EH (cell line): ENCODE measurements at regions not wholly inside any gene's neighbourhood (a gene's known extent, or its start where the extent isn't known, plus 50 kb on each side); places are given as distances from the start of the nearest gene placed in this dataset.
"Not testable (repeated sequence)": the region's sequence is repeated elsewhere in the genome, so short reads cannot be mapped to it uniquely, and the experiment has no call there.

Source experiments
- DNase-seq: peaks from one replicate; pipeline ENCODE4 v3.0.0-alpha.2; 2015; ENCODE audit warnings: low read depth

- no peak for DNase-seq
These were observed 352.5 kb downstream of the NPIPA8 start for GRCh38 chr16:17983847-17984639.

- no peak for DNase-seq
These were observed 353.4 kb downstream of the NPIPA8 start for GRCh38 chr16:17983114-17983513.

- DNase-seq: no peak
These were observed 359.3 kb downstream of the NPIPA8 start for GRCh38 chr16:17977260-17977659.

GRCh38 chr16:17972460-17972943, 364.0 kb downstream of the NPIPA8 start:
- peak; percentile 1 for DNase-seq

- peak; percentile 1 for DNase-seq
These were observed 365.7 kb downstream of the NPIPA8 start for GRCh38 chr16:17970816-17971331.

- no peak for DNase-seq
These were observed 366.3 kb downstream of the NPIPA8 start for GRCh38 chr16:17970157-17970765.

GRCh38 chr16:17965133-17965900, 371.2 kb downstream of the NPIPA8 start:
- DNase-seq: no peak

- DNase-seq: peak; percentile 2
These were observed 372.3 kb downstream of the NPIPA8 start for GRCh38 chr16:17964196-17964595.

- no peak for DNase-seq
These were observed 373.2 kb downstream of the NPIPA8 start for GRCh38 chr16:17963185-17963836.

- DNase-seq: no peak
These were observed 373.8 kb downstream of the NPIPA8 start for GRCh38 chr16:17962726-17963125.

GRCh38 chr16:17961822-17962221, 374.7 kb downstream of the NPIPA8 start:
- DNase-seq: not testable (repeated sequence)

GRCh38 chr16:17951378-17951777, 385.2 kb downstream of the NPIPA8 start:
- peak; percentile 71 for DNase-seq

- no peak for DNase-seq
These were observed 386.6 kb downstream of the NPIPA8 start for GRCh38 chr16:17949982-17950250.

- no peak for DNase-seq
These were observed 387.2 kb downstream of the NPIPA8 start for GRCh38 chr16:17949141-17949981.

GRCh38 chr16:17947637-17948036, 388.9 kb downstream of the NPIPA8 start:
- DNase-seq: no peak

- no peak for DNase-seq
These were observed 389.4 kb downstream of the NPIPA8 start for GRCh38 chr16:17947165-17947564.

GRCh38 chr16:17945080-17945601, 391.4 kb downstream of the NPIPA8 start:
- peak; percentile 32 for DNase-seq

GRCh38 chr16:17944345-17944744, 392.2 kb downstream of the NPIPA8 start:
- DNase-seq: no peak

GRCh38 chr16:17942067-17942466, 394.5 kb downstream of the NPIPA8 start:
- no peak for DNase-seq

- DNase-seq: no peak
These were observed 395.8 kb downstream of the NPIPA8 start for GRCh38 chr16:17940584-17941364.
